ENCODE measurements at regions not wholly inside any gene's neighbourhood (a gene's known extent, or its start where the extent isn't known, plus 50 kb on each side); places are given as distances from the start of the nearest gene placed in this dataset.

DNA sequence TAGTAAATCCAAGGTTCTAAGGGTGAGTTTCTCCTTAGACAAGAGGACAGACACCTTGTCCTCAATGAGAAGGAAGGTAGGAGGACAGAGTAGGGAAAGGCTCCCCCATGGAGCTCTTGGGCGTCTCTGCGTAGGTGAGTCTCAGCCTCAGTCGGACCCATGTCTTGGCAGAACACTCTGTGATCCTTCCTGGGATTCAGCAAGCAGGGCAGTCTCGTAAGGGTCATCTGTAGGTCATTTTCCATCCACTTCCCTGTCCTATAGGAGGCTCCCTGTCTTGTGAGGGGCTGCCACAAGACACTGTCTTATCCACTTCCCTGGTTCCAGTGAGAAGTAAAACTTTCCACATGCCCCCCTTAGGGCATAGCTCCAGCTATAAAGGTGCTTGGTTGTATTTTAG lies 122.6 kb upstream of the TWIST2 start:
- Histone ChIP-seq H3K79me2 (ENCODE audit: insufficient read depth, low read length) (no peaks in the 10 kb centered on the region), H2AFZ (ENCODE audit: low read depth, low read length) (no peak overlapping the region), H3K36me3 (ENCODE audit: insufficient read depth, low read length) (no peaks in the 10 kb centered on the region), H3K4me1 (ENCODE audit: insufficient read depth, low read length) (no peaks in the 10 kb centered on the region), H4K20me1 (ENCODE audit: insufficient read depth, low read length) (no peaks in the 10 kb centered on the region), H3K27ac (ENCODE audit: low read length) (no peak overlapping the region), H3K4me2 (ENCODE audit: insufficient read depth, low read length) (no peak overlapping the region), H3K27me3 (ENCODE audit: insufficient read depth, low read length, poor library complexity) (peaks cover 15% of the 10 kb centered on the region), H3K9ac (ENCODE audit: low read depth, low read length) (no peak overlapping the region), H3K4me3 (ENCODE audit: low read depth in 1 of 2, low read length in 2 of 2) (no peak overlapping the region), H3K9me3 (ENCODE audit: insufficient read depth, low read length, severe bottlenecking) (no peaks in the 10 kb centered on the region)
- DNase-seq = no peak
- no peak for ATAC-seq (ENCODE audit: insufficient read depth, low read depth)
- TF ChIP-seq, protein P1, sequence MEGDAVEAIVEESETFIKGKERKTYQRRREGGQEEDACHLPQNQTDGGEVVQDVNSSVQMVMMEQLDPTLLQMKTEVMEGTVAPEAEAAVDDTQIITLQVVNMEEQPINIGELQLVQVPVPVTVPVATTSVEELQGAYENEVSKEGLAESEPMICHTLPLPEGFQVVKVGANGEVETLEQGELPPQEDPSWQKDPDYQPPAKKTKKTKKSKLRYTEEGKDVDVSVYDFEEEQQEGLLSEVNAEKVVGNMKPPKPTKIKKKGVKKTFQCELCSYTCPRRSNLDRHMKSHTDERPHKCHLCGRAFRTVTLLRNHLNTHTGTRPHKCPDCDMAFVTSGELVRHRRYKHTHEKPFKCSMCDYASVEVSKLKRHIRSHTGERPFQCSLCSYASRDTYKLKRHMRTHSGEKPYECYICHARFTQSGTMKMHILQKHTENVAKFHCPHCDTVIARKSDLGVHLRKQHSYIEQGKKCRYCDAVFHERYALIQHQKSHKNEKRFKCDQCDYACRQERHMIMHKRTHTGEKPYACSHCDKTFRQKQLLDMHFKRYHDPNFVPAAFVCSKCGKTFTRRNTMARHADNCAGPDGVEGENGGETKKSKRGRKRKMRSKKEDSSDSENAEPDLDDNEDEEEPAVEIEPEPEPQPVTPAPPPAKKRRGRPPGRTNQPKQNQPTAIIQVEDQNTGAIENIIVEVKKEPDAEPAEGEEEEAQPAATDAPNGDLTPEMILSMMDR (IDR thresholded peaks at IDR 0.05; ENCODE audit: borderline replicate concordance, extremely low read depth, low read length, poor library complexity, severe bottlenecking) = no peak
- no peak for TF ChIP-seq EZH2 (IDR thresholded peaks at IDR 0.05; ENCODE audit: borderline replicate concordance, low read depth, low read length, severe bottlenecking)

DNA sequence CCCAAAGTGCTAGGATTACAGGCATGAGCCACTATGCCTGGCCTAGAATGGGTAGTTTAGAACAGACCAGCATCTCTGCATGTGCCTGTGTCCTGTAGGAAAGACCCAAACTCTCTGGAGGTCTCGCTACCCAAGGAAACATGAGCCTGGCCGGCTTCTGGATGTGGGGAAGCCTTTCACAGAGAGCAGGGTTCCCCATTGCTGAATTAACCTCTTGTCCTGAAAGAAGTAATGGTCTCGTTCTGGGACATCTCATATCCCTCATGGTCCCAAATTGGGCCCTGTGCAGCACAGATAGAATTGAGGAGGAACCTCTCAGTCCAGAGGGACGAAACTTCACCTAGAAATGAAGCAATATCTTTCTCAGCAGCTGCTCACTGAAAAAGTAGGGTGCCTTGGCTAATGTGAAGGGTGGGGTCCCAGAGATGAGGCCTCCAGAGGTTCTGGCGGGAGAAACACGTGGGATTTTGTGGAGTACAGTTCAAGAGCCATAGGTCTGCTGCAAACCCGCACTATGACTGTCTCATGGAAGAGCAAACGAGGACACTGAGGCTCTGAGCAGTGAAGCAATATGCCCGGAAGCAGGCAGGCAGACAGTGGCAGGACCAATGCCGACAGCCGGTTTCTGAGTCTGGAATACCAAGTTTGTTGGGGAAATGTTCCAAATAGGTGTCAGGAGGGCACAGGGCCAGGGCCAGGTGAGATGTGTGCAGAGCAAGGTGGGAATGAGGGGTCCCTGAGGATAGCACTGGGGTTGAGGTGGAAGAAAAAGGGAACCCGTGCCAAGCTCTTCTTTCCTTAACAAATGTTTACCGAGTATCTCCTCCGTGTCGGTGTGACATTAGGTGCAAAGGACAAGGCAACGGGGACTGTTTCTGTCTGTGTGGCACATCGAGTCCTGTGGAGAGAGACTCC lies 121.0 kb upstream of the TWIST2 start:
- Histone ChIP-seq H3K9ac (ENCODE audit: low read depth, low read length) (no peak overlapping the region), H3K4me3 (ENCODE audit: low read depth in 1 of 2, low read length in 2 of 2) (no peak overlapping the region), H3K27me3 (ENCODE audit: insufficient read depth, low read length, poor library complexity) (peaks cover 15% of the 10 kb centered on the region), H2AFZ (ENCODE audit: low read depth, low read length) (no peak overlapping the region), H3K4me1 (ENCODE audit: insufficient read depth, low read length) (no peaks in the 10 kb centered on the region), H3K4me2 (ENCODE audit: insufficient read depth, low read length) (no peak overlapping the region), H3K27ac (ENCODE audit: low read length) (no peak overlapping the region), H3K9me3 (ENCODE audit: insufficient read depth, low read length, severe bottlenecking) (no peaks in the 10 kb centered on the region), H4K20me1 (ENCODE audit: insufficient read depth, low read length) (no peaks in the 10 kb centered on the region), H3K36me3 (ENCODE audit: insufficient read depth, low read length) (no peaks in the 10 kb centered on the region), H3K79me2 (ENCODE audit: insufficient read depth, low read length) (no peaks in the 10 kb centered on the region)
- DNase-seq = no peak
- no peak for TF ChIP-seq EZH2 (IDR thresholded peaks at IDR 0.05; ENCODE audit: borderline replicate concordance, low read depth, low read length, severe bottlenecking)
- TF ChIP-seq, protein P1 (IDR thresholded peaks at IDR 0.05; ENCODE audit: borderline replicate concordance, extremely low read depth, low read length, poor library complexity, severe bottlenecking) = no peak
- ATAC-seq (ENCODE audit: insufficient read depth, low read depth) = no peak

DNA sequence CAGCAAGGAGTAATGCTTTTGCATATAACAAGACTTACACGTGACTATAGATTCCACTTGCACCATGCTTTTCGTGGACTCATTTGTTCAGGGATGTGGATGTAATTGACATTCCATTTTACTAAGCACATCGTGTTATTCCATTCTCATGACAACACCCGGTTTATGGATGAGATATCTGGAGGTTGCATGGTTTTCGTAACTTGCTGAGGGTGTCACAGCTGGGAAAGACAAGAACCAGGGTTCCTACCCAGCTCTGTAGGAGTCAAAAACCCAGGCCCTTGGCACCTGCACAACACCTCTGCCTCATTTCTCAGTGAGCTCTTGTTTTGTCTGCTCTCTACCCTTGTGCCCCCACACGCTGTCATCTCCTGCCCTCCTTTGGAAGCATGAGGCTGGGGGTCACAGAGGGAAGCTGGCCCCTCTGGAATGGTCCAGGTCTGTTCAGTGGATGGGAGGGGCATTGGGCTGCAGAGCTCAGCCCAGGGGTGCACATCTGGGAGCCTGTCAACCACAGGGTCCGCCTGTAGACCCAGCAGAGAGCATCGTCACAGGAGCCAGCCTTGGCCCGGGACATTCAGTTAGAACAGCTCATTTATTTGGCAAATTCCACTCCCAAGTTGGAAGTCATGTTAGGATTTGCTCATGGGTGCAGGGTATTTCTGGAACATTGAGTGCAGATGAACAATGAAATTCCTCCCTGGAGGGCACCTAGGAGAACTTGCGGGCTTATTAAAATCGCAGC lies 120.1 kb upstream of the TWIST2 start:
- ATAC-seq (ENCODE audit: insufficient read depth, low read depth) = no peak
- H2AFZ ChIP-seq (ENCODE audit: low read depth, low read length) = no peak overlapping the region
- DNase-seq = no peak
- H3K4me2 ChIP-seq (ENCODE audit: insufficient read depth, low read length) = no peak overlapping the region
- no peaks in the 10 kb centered on the region for H4K20me1 ChIP-seq (ENCODE audit: insufficient read depth, low read length)
- no peak overlapping the region for H3K27ac ChIP-seq (ENCODE audit: low read length)
- TF ChIP-seq, protein P1 (IDR thresholded peaks at IDR 0.05; ENCODE audit: borderline replicate concordance, extremely low read depth, low read length, poor library complexity, severe bottlenecking) = no peak
- TF ChIP-seq EZH2 (IDR thresholded peaks at IDR 0.05; ENCODE audit: borderline replicate concordance, low read depth, low read length, severe bottlenecking) = no peak
- no peak overlapping the region for H3K4me3 ChIP-seq (ENCODE audit: low read depth in 1 of 2, low read length in 2 of 2)
- H3K36me3 ChIP-seq (ENCODE audit: insufficient read depth, low read length) = no peaks in the 10 kb centered on the region
- H3K27me3 ChIP-seq (ENCODE audit: insufficient read depth, low read length, poor library complexity) = peaks cover 15% of the 10 kb centered on the region
- no peaks in the 10 kb centered on the region for H3K9me3 ChIP-seq (ENCODE audit: insufficient read depth, low read length, severe bottlenecking)
- H3K4me1 ChIP-seq (ENCODE audit: insufficient read depth, low read length) = no peaks in the 10 kb centered on the region
- H3K9ac ChIP-seq (ENCODE audit: low read depth, low read length) = no peak overlapping the region
- H3K79me2 ChIP-seq (ENCODE audit: insufficient read depth, low read length) = no peaks in the 10 kb centered on the region

Measured in DND-41 (cell line).